ENCODE measurements at regions not wholly inside any gene's neighbourhood (a gene's known extent, or its start where the extent isn't known, plus 50 kb on each side); places are given as distances from the start of the nearest gene placed in this dataset.
A peak's percentile ranks its signal among the peaks of the same experiment; 100 is the strongest.

GRCh38 chr3:30356866-30357753, 249.3 kb upstream of the TGFBR2 start:
- H3K9me3 ChIP-seq: no peaks in the 10 kb centered on the region
- peaks cover 2 to 38% (median 34%) of the 10 kb centered on the region in 9 donors for H3K4me1 ChIP-seq
- ATAC-seq: no peak
- H3K4me3 ChIP-seq: no peak overlapping the region
- H3K27me3 ChIP-seq: no peaks in the 10 kb centered on the region
- DNase-seq: no peak
- no peak for TF ChIP-seq CTCF (IDR thresholded peaks at IDR 0.05)
- intact Hi-C loops (cut with DNase I): loop anchor here in 1 of 10 donors (10.0 kb wide), 1 partner anchor 158 kb away; no protein-coding TSS in a partner anchor
- H3K36me3 ChIP-seq: no peaks in the 10 kb centered on the region
- H3K27ac ChIP-seq: no peak overlapping the region
- WGBS, 2 donors: 93 to 94% methylated on average over 6 of the region's 6 CpGs

GRCh38 chr3:30357897-30358296, 248.5 kb upstream of the TGFBR2 start:
- ATAC-seq (no peak), DNase-seq (no peak)
- no peak overlapping the region for H3K4me3 ChIP-seq
- H3K27ac ChIP-seq: no peak overlapping the region
- 73 to 79% methylated on average over 2 of the region's 2 CpGs for whole genome bisulfite sequencing, 2 donors
- H3K4me1 ChIP-seq: peaks cover under 1 to 31% (median 28%) of the 10 kb centered on the region in 9 donors
- no peaks in the 10 kb centered on the region for H3K9me3 ChIP-seq
- H3K36me3 ChIP-seq: no peaks in the 10 kb centered on the region
- no peaks in the 10 kb centered on the region for H3K27me3 ChIP-seq
- no peak for TF ChIP-seq CTCF (IDR thresholded peaks at IDR 0.05)
- intact Hi-C loops (cut with DNase I): loop anchor here in 1 of 10 donors (10.0 kb wide), 1 partner anchor 157 kb away; no protein-coding TSS in a partner anchor

- ATAC-seq: no peak
- Histone ChIP-seq H3K27me3 (no peaks in the 10 kb centered on the region), H3K9me3 (no peaks in the 10 kb centered on the region), H3K27ac (no peak overlapping the region), H3K4me3 (no peak overlapping the region), H3K36me3 (no peaks in the 10 kb centered on the region), H3K4me1 (peaks cover 0 to 23% (median 20%) of the 10 kb centered on the region in 9 donors)
- intact Hi-C loops (cut with DNase I): loop anchor here in 1 of 10 donors (10.0 kb wide), 1 partner anchor 156 kb away; no protein-coding TSS in a partner anchor
- WGBS, 2 donors: 79% methylated on average over 3 of the region's 3 CpGs
- TF ChIP-seq CTCF (IDR thresholded peaks at IDR 0.05): no peak
- no peak for DNase-seq
These were observed 247.5 kb upstream of the TGFBR2 start for GRCh38 chr3:30358871-30359270.

GRCh38 chr3:30368978-30369377, 237.4 kb upstream of the TGFBR2 start:
- intact Hi-C loops (cut with DNase I): no loop called here

More at GRCh38 chr3:30368978-30369377, 237.4 kb upstream of the TGFBR2 start:
- H3K27me3 ChIP-seq: no peaks in the 10 kb centered on the region
- DNase-seq: no peak
- peak overlapping the region in 1 of 10 donors; percentile 5 for H3K27ac ChIP-seq
- peaks cover 0 to 27% (median 10%) of the 10 kb centered on the region in 9 donors for H3K4me1 ChIP-seq
- H3K4me3 ChIP-seq: no peak overlapping the region
- peak in 2 of 8 donors; percentile 47 to 64 for ATAC-seq
- H3K36me3 ChIP-seq: no peaks in the 10 kb centered on the region
- TF ChIP-seq CTCF (IDR thresholded peaks at IDR 0.05): no peak
- H3K9me3 ChIP-seq: peaks cover 0 to 9% (median 0%) of the 10 kb centered on the region in 11 donors

Data from heart right ventricle (tissue), 16 donors.